ENCODE measurements at regions not wholly inside any gene's neighbourhood (a gene's known extent, or its start where the extent isn't known, plus 50 kb on each side); places are given as distances from the start of the nearest gene placed in this dataset.

DNA sequence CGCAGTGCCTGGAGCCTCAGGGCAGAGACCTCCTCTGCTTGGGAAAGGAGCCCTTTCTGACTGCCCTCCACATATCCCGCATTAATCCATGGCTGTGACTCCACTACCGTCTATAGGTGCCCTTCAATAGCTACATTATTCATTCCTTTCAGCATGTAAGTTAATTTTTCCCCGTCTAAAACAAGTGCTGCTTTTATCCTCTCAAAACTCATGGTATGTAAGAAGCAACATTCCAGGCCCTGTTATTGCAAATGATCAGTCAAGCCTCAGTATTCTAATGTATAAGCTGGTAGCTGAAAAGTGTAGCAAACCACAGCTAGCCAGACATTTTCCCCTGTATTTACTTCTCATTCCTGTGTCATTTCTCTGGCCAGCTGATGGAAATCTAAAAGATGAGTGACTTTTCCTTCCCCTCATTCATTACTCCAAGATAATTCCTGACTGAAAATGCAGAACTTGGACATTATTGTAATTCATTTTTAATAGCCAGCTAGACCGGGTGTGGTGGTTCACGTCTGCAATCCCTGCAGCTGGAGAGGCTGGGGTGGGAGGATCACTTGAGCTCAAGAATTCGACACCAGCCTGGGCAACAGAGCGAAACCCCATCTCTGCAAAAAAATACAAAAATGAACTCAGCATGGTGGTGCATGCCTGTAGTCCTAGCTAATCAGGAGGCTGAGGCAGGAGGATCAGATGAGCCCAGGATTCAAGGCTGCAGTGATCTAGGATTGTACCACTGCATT, 88.5 kb upstream of the SOD1 start (continued):
- TF ChIP-seq JAZF1 (CRISPR knock-in tag; IDR thresholded peaks at IDR 0.05) (no peak), MLX (CRISPR knock-in tag; IDR thresholded peaks at IDR 0.05) (no peak), OVOL2 (CRISPR knock-in tag; IDR thresholded peaks at IDR 0.05; ENCODE audit: borderline replicate concordance) (no peak), ZSCAN18 (CRISPR knock-in tag; IDR thresholded peaks at IDR 0.05) (no peak), STAT6 (CRISPR knock-in tag; conservative IDR thresholded peaks at IDR 0.05; ENCODE audit: low read depth) (no peak), ZNF121 (CRISPR knock-in tag; IDR thresholded peaks at IDR 0.05) (no peak), GABPB1 (CRISPR knock-in tag; IDR thresholded peaks at IDR 0.05) (no peak), NFYB (CRISPR knock-in tag; conservative IDR thresholded peaks at IDR 0.05; ENCODE audit: low read depth) (no peak), NFE2L1 (CRISPR knock-in tag; IDR thresholded peaks at IDR 0.05) (no peak), IRF1 (CRISPR knock-in tag; IDR thresholded peaks at IDR 0.05) (no peak)
- TF ChIP-seq, protein P1, sequence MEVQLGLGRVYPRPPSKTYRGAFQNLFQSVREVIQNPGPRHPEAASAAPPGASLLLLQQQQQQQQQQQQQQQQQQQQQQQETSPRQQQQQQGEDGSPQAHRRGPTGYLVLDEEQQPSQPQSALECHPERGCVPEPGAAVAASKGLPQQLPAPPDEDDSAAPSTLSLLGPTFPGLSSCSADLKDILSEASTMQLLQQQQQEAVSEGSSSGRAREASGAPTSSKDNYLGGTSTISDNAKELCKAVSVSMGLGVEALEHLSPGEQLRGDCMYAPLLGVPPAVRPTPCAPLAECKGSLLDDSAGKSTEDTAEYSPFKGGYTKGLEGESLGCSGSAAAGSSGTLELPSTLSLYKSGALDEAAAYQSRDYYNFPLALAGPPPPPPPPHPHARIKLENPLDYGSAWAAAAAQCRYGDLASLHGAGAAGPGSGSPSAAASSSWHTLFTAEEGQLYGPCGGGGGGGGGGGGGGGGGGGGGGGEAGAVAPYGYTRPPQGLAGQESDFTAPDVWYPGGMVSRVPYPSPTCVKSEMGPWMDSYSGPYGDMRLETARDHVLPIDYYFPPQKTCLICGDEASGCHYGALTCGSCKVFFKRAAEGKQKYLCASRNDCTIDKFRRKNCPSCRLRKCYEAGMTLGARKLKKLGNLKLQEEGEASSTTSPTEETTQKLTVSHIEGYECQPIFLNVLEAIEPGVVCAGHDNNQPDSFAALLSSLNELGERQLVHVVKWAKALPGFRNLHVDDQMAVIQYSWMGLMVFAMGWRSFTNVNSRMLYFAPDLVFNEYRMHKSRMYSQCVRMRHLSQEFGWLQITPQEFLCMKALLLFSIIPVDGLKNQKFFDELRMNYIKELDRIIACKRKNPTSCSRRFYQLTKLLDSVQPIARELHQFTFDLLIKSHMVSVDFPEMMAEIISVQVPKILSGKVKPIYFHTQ (CRISPR knock-in tag; IDR thresholded peaks at IDR 0.05), result no peak
- TF ChIP-seq, protein P2, sequence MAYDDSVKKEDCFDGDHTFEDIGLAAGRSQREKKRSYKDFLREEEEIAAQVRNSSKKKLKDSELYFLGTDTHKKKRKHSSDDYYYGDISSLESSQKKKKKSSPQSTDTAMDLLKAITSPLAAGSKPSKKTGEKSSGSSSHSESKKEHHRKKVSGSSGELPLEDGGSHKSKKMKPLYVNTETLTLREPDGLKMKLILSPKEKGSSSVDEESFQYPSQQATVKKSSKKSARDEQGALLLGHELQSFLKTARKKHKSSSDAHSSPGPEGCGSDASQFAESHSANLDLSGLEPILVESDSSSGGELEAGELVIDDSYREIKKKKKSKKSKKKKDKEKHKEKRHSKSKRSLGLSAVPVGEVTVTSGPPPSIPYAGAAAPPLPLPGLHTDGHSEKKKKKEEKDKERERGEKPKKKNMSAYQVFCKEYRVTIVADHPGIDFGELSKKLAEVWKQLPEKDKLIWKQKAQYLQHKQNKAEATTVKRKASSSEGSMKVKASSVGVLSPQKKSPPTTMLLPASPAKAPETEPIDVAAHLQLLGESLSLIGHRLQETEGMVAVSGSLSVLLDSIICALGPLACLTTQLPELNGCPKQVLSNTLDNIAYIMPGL (CRISPR knock-in tag; IDR thresholded peaks at IDR 0.05), result no peak

DNA sequence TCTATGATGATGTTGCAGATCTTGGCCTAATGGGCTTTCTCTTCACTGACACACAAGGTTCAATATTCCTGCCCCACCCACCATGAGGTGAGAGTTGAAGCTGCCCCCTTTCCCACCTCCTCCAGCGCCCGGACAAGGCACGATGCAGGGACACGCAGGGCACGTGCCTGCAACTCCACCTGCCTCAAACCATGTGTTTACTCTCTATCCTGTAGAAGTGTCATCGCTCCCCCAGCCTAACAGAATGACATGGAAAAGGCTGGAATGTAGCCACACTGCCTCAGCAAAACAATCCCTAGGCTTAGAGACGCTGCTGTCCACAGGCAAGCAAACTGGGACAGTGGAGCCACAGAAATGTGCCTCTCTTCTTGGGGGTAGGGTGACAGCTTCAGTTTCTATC, 92.9 kb upstream of the SOD1 start:
- ATAC-seq (0 out of 2 replicates have a peak, but pooled peaks have one; percentile 19), DNase-seq (ENCODE audit: low spot score) (no peak)
- Mint-ChIP-seq H3K4me1 (peaks cover 37% of the 10 kb centered on the region), H3K27me3 (ENCODE audit: low read depth) (no peaks in the 10 kb centered on the region; the same call in 1 of the 2 replicates), H3K27ac (no peak overlapping the region; the same call in 1 of the 2 replicates), H3K4me3 (no peak overlapping the region), H3K9me3 (no peaks in the 10 kb centered on the region), H3K36me3 (no peaks in the 10 kb centered on the region)
- CTCF ChIA-PET, result interaction anchor here (0.7 to 1.3 kb wide), 4 partner anchors 12 to 438 kb away, joined by 3 to 7 read pairs (median 5); no protein-coding TSS in a partner anchor
- POLR2A ChIA-PET, result no interaction called here
- TF ChIP-seq, protein P3, sequence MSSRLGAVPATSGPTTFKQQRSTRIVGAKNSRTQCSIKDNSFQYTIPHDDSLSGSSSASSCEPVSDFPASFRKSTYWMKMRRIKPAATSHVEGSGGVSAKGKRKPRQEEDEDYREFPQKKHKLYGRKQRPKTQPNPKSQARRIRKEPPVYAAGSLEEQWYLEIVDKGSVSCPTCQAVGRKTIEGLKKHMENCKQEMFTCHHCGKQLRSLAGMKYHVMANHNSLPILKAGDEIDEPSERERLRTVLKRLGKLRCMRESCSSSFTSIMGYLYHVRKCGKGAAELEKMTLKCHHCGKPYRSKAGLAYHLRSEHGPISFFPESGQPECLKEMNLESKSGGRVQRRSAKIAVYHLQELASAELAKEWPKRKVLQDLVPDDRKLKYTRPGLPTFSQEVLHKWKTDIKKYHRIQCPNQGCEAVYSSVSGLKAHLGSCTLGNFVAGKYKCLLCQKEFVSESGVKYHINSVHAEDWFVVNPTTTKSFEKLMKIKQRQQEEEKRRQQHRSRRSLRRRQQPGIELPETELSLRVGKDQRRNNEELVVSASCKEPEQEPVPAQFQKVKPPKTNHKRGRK (CRISPR knock-in tag; IDR thresholded peaks at IDR 0.05; ENCODE audit: borderline replicate concordance), result no peak
- TF ChIP-seq FOXK1 (CRISPR knock-in tag; IDR thresholded peaks at IDR 0.05) (no peak), USF2 (CRISPR knock-in tag; IDR thresholded peaks at IDR 0.05) (no peak), IRF1 (CRISPR knock-in tag; IDR thresholded peaks at IDR 0.05) (no peak), SP1 (CRISPR knock-in tag; conservative IDR thresholded peaks at IDR 0.05) (no peak), ATF1 (CRISPR knock-in tag; IDR thresholded peaks at IDR 0.05) (no peak), IRF2 (CRISPR knock-in tag; IDR thresholded peaks at IDR 0.05; ENCODE audit: borderline replicate concordance, low read depth) (no peak), GRHL2 (CRISPR knock-in tag; IDR thresholded peaks at IDR 0.05; ENCODE audit: insufficient replicate concordance, severe bottlenecking) (no peak), PREB (CRISPR knock-in tag; IDR thresholded peaks at IDR 0.05; ENCODE audit: borderline replicate concordance) (no peak), NFE2L1 (CRISPR knock-in tag; IDR thresholded peaks at IDR 0.05) (no peak)

All from WTC11 (cell line).